ENCODE measurements at regions not wholly inside any gene's neighbourhood (a gene's known extent, or its start where the extent isn't known, plus 50 kb on each side); places are given as distances from the start of the nearest gene placed in this dataset.

GRCh38 chr16:5509336-5509735, 411.7 kb upstream of the EEF2KMT start:
- TF ChIP-seq ZNF565 (CRISPR knock-in tag; conservative IDR thresholded peaks at IDR 0.05; ENCODE audit: low read depth): no peak
- TF ChIP-seq PPARA (CRISPR knock-in tag; IDR thresholded peaks at IDR 0.05; ENCODE audit: borderline replicate concordance): no peak
- no peak for ATAC-seq

GRCh38 chr16:5508371-5508770, 410.8 kb upstream of the EEF2KMT start:
- TF ChIP-seq GLIS3 (CRISPR knock-in tag; IDR thresholded peaks at IDR 0.05) (no peak), BACH2 (CRISPR knock-in tag; IDR thresholded peaks at IDR 0.05; ENCODE audit: borderline replicate concordance) (no peak), ZC3H10 (CRISPR knock-in tag; IDR thresholded peaks at IDR 0.05) (no peak), SNAI2 (CRISPR knock-in tag; IDR thresholded peaks at IDR 0.05) (no peak), TSHZ2 (CRISPR knock-in tag; IDR thresholded peaks at IDR 0.05) (no peak)
- ATAC-seq: no peak

GRCh38 chr16:5506021-5506420, 408.4 kb upstream of the EEF2KMT start:
- no peak for TF ChIP-seq ZFP3 (CRISPR knock-in tag; IDR thresholded peaks at IDR 0.05)
- TF ChIP-seq ESRRG (CRISPR knock-in tag; IDR thresholded peaks at IDR 0.05): no peak
- TF ChIP-seq TOX (CRISPR knock-in tag; IDR thresholded peaks at IDR 0.05; ENCODE audit: borderline replicate concordance): no peak
- no peak for TF ChIP-seq GLIS3 (CRISPR knock-in tag; IDR thresholded peaks at IDR 0.05)
- TF ChIP-seq RARB (CRISPR knock-in tag; IDR thresholded peaks at IDR 0.05): no peak
- no peak for TF ChIP-seq ZFP30 (CRISPR knock-in tag; IDR thresholded peaks at IDR 0.05)
- no peak for TF ChIP-seq CREB5 (CRISPR knock-in tag; IDR thresholded peaks at IDR 0.05; ENCODE audit: low read depth)
- no peak for ATAC-seq

GRCh38 chr16:5505091-5505887, 407.7 kb upstream of the EEF2KMT start:
- TF ChIP-seq ZFP30 (CRISPR knock-in tag; IDR thresholded peaks at IDR 0.05) (no peak), ESRRG (CRISPR knock-in tag; IDR thresholded peaks at IDR 0.05) (no peak), TSHZ2 (CRISPR knock-in tag; IDR thresholded peaks at IDR 0.05) (no peak), GLIS3 (CRISPR knock-in tag; IDR thresholded peaks at IDR 0.05) (no peak), RARB (CRISPR knock-in tag; IDR thresholded peaks at IDR 0.05) (no peak), ISL1 (CRISPR knock-in tag; IDR thresholded peaks at IDR 0.05) (no peak), TOX (CRISPR knock-in tag; IDR thresholded peaks at IDR 0.05; ENCODE audit: borderline replicate concordance) (no peak), PATZ1 (CRISPR knock-in tag; IDR thresholded peaks at IDR 0.05; ENCODE audit: borderline replicate concordance) (no peak), SNAI2 (CRISPR knock-in tag; IDR thresholded peaks at IDR 0.05) (no peak), ZC3H10 (CRISPR knock-in tag; IDR thresholded peaks at IDR 0.05) (no peak), ZFP3 (CRISPR knock-in tag; IDR thresholded peaks at IDR 0.05) (no peak), TCF4 (CRISPR knock-in tag; IDR thresholded peaks at IDR 0.05; ENCODE audit: borderline replicate concordance) (no peak), OSR1 (CRISPR knock-in tag; IDR thresholded peaks at IDR 0.05) (no peak), ARNTL (CRISPR knock-in tag; IDR thresholded peaks at IDR 0.05; ENCODE audit: borderline replicate concordance, low read depth) (no peak), ZNF8 (CRISPR knock-in tag; IDR thresholded peaks at IDR 0.05) (no peak)
- ATAC-seq: no peak

All from SK-N-SH treated with all-trans-retinoic acid at 6 μM for 48 hours (cell line).